Esophagus muscularis mucosa (tissue), 4 donors: ENCODE measurements at regions not wholly inside any gene's neighbourhood (a gene's known extent, or its start where the extent isn't known, plus 50 kb on each side); places are given as distances from the start of the nearest gene placed in this dataset.

Experiments used
- EP300 ChIP-seq: sonication (generic); formaldehyde crosslinking; IDR thresholded peaks from one replicate; pipeline ENCODE4 v1.6.1; 2017; ENCODE audit warnings: antibody characterized with exemption
- POLR2A ChIP-seq: fragments of 450-650 bp; IDR thresholded peaks from one replicate; pipeline ENCODE4 v1.6.1; 2017; ENCODE audit warnings: antibody characterized with exemption, moderate library complexity, mild to moderate bottlenecking, low read depth
- TF ChIP-seq, protein P1 (sequence below), 3 experiments: fragments of 200-600 bp in 2 of 3; fragments of 450-650 bp in 1 of 3; sonication (generic) in 2 of 3; IDR thresholded peaks; one replicate each; pipeline ENCODE4 v1.5.1; 2017 to 2019; ENCODE audit warnings: antibody characterized with exemption in 3 of 3, mild to moderate bottlenecking in 2 of 3, moderate library complexity in 1 of 3

DNA sequence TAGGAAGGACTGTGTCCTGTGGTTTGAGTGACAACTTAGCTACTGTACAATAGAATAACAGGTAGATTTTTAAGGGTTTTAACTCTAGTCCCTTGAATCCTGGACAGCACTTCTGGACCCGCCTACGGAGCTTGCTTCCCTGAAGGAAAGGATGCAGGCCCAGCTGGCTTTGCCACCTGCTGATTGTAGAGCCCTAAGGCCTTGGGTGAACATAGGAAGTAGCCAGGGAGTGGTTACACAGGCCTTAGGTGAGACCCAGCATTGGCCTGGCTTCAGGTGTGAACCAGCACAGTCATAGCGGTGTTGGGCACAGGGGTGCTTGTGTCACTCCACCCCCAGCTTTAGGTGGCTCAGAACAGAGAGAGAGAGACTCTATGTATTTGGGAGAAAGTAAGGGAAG lies 413.5 kb downstream of the GRIA2 start:
- TF ChIP-seq, protein P1, sequence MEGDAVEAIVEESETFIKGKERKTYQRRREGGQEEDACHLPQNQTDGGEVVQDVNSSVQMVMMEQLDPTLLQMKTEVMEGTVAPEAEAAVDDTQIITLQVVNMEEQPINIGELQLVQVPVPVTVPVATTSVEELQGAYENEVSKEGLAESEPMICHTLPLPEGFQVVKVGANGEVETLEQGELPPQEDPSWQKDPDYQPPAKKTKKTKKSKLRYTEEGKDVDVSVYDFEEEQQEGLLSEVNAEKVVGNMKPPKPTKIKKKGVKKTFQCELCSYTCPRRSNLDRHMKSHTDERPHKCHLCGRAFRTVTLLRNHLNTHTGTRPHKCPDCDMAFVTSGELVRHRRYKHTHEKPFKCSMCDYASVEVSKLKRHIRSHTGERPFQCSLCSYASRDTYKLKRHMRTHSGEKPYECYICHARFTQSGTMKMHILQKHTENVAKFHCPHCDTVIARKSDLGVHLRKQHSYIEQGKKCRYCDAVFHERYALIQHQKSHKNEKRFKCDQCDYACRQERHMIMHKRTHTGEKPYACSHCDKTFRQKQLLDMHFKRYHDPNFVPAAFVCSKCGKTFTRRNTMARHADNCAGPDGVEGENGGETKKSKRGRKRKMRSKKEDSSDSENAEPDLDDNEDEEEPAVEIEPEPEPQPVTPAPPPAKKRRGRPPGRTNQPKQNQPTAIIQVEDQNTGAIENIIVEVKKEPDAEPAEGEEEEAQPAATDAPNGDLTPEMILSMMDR (IDR thresholded peaks at IDR 0.05), result no peak
- no peak for TF ChIP-seq POLR2A
- TF ChIP-seq EP300, result no peak
